Osteoblast (primary cell): ENCODE measurements at regions not wholly inside any gene's neighbourhood (a gene's known extent, or its start where the extent isn't known, plus 50 kb on each side); places are given as distances from the start of the nearest gene placed in this dataset.

ENCODE experiments used
- DNase-seq: peaks from one replicate; pipeline ENCODE4 v3.0.0; 2011; ENCODE audit warnings: low spot score, mixed read lengths; ENCODE audit not compliant: insufficient read length; ENCODE audit errors: missing footprints
- H2AFZ ChIP-seq: 2 replicates; pipeline ENCODE4 v1.6.0; 2011; ENCODE audit warnings: mild to moderate bottlenecking, low read length
- H3K27ac ChIP-seq: 2 replicates; pipeline ENCODE4 v1.5.1; 2011; ENCODE audit warnings: mild to moderate bottlenecking, low read depth, low read length, moderate library complexity
- H3K27me3 ChIP-seq: 2 replicates; pipeline ENCODE4 v1.6.0; 2012; ENCODE audit warnings: mild to moderate bottlenecking, control low read depth, inconsistent platforms, low read length, moderate library complexity; ENCODE audit not compliant: insufficient read depth
- H3K36me3 ChIP-seq: 2 replicates; pipeline ENCODE4 v1.5.1; 2011; ENCODE audit warnings: mild to moderate bottlenecking, low read length, control low read depth, moderate library complexity; ENCODE audit not compliant: insufficient read depth
- H3K4me1 ChIP-seq: 2 replicates; pipeline ENCODE4 v1.5.1; 2011; ENCODE audit warnings: mild to moderate bottlenecking, low read length, control low read depth, moderate library complexity; ENCODE audit not compliant: insufficient read depth
- H3K4me2 ChIP-seq: 2 replicates; pipeline ENCODE4 v1.6.0; 2011; ENCODE audit warnings: mild to moderate bottlenecking, low read length; ENCODE audit not compliant: insufficient read depth
- H3K4me3 ChIP-seq: fragments of 200-600 bp; sonication (generic); 3 replicates; pipeline ENCODE4 v1.5.1; 2012; ENCODE audit warnings: mild to moderate bottlenecking, low read length, inconsistent platforms; ENCODE audit not compliant: insufficient read depth
- H3K79me2 ChIP-seq: 2 replicates; pipeline ENCODE4 v1.6.0; 2012; ENCODE audit warnings: mild to moderate bottlenecking, low read length, control low read depth, inconsistent platforms; ENCODE audit not compliant: insufficient read depth
- H3K9me3 ChIP-seq: 2 replicates; pipeline ENCODE4 v1.5.1; 2011; ENCODE audit warnings: low read depth, low read length, control low read depth
- H4K20me1 ChIP-seq: 2 replicates; pipeline ENCODE4 v1.6.0; 2012; ENCODE audit warnings: mild to moderate bottlenecking, low read length, control low read depth; ENCODE audit not compliant: insufficient read depth
- TF ChIP-seq, protein P1 (sequence below): IDR thresholded peaks from 2 replicates; pipeline ENCODE4 v1.5.1; 2011; ENCODE audit warnings: mild to moderate bottlenecking, low read depth, low read length, moderate library complexity; ENCODE audit errors: extremely low read depth

DNA sequence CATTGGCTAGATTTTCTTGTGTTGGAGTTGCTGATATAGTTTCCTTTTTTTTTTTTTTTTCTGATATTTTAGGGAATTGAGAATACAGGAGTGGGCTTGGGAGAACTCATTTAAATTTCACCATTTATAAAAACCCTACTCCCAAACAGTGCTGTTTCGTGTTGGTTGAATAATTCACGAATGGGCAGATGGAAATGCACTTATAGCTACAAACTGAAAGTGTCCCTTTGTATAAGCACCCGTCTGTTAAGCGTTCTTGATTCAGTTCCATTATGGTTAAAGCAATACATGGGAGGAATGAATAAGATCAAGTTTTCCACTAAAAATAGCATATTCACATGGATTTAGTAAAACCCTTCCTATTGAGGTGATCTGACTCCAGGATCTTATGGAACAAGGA is 122.2 kb upstream of the ARG1 start:
- DNase-seq, result no peak
- TF ChIP-seq, protein P1, sequence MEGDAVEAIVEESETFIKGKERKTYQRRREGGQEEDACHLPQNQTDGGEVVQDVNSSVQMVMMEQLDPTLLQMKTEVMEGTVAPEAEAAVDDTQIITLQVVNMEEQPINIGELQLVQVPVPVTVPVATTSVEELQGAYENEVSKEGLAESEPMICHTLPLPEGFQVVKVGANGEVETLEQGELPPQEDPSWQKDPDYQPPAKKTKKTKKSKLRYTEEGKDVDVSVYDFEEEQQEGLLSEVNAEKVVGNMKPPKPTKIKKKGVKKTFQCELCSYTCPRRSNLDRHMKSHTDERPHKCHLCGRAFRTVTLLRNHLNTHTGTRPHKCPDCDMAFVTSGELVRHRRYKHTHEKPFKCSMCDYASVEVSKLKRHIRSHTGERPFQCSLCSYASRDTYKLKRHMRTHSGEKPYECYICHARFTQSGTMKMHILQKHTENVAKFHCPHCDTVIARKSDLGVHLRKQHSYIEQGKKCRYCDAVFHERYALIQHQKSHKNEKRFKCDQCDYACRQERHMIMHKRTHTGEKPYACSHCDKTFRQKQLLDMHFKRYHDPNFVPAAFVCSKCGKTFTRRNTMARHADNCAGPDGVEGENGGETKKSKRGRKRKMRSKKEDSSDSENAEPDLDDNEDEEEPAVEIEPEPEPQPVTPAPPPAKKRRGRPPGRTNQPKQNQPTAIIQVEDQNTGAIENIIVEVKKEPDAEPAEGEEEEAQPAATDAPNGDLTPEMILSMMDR, result no peak
- Histone ChIP-seq H3K27me3 (peaks cover 6% of the 10 kb centered on the region), H3K79me2 (no peaks in the 10 kb centered on the region), H3K36me3 (no peaks in the 10 kb centered on the region), H3K4me3 (no peak overlapping the region), H4K20me1 (no peaks in the 10 kb centered on the region), H3K4me2 (no peak overlapping the region), H2AFZ (no peak overlapping the region), H3K27ac (no peak overlapping the region), H3K4me1 (no peaks in the 10 kb centered on the region), H3K9me3 (no peaks in the 10 kb centered on the region)

GRCh38 chr6:131451321-131452144 is 121.5 kb upstream of the ARG1 start:
- Histone ChIP-seq H2AFZ (no peak overlapping the region), H3K27me3 (peaks cover 8% of the 10 kb centered on the region), H3K27ac (no peak overlapping the region), H3K36me3 (no peaks in the 10 kb centered on the region), H3K79me2 (no peaks in the 10 kb centered on the region), H3K9me3 (no peaks in the 10 kb centered on the region), H3K4me2 (no peak overlapping the region), H4K20me1 (no peaks in the 10 kb centered on the region), H3K4me1 (no peaks in the 10 kb centered on the region), H3K4me3 (no peak overlapping the region)
- TF ChIP-seq, protein P1, result no peak
- peak; percentile 70 for DNase-seq

GRCh38 chr6:131453803-131454202 is 119.2 kb upstream of the ARG1 start:
- H3K4me3 ChIP-seq, result no peak overlapping the region
- H2AFZ ChIP-seq, result no peak overlapping the region
- H3K27me3 ChIP-seq, result peaks cover 16% of the 10 kb centered on the region
- no peaks in the 10 kb centered on the region for H3K79me2 ChIP-seq
- TF ChIP-seq, protein P1, result no peak
- no peaks in the 10 kb centered on the region for H3K9me3 ChIP-seq
- DNase-seq, result no peak
- no peak overlapping the region for H3K4me2 ChIP-seq
- H4K20me1 ChIP-seq, result no peaks in the 10 kb centered on the region
- no peaks in the 10 kb centered on the region for H3K4me1 ChIP-seq
- no peaks in the 10 kb centered on the region for H3K36me3 ChIP-seq
- no peak overlapping the region for H3K27ac ChIP-seq

DNA sequence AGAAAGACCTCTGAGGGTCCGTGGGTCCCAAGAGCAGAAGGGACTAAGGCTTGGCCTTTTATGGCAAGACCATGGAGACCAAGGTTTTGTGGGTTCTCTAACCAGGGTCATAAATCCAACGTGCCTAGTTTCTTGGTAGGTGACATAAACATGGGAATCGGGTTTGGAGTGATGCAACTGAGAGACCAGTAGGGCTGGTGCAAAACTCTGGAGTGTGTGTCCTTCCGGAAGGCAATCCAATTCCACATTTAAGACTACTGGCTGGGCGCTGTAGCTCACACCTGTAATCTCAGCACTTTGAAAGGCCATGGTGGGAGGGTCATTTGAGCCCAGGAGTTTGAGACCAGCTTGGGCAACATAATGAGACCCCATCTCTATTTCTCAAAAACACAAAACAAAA is 116.5 kb upstream of the ARG1 start:
- no peaks in the 10 kb centered on the region for H3K36me3 ChIP-seq
- no peak overlapping the region for H3K4me2 ChIP-seq
- no peak for DNase-seq
- no peak overlapping the region for H2AFZ ChIP-seq
- no peak overlapping the region for H3K27ac ChIP-seq
- H3K9me3 ChIP-seq, result no peaks in the 10 kb centered on the region
- H3K27me3 ChIP-seq, result peaks cover 11% of the 10 kb centered on the region
- H4K20me1 ChIP-seq, result no peaks in the 10 kb centered on the region
- no peaks in the 10 kb centered on the region for H3K79me2 ChIP-seq
- no peaks in the 10 kb centered on the region for H3K4me1 ChIP-seq
- TF ChIP-seq, protein P1, result no peak
- H3K4me3 ChIP-seq, result no peak overlapping the region
